GM12872 (cell line): ENCODE measurements at regions not wholly inside any gene's neighbourhood (a gene's known extent, or its start where the extent isn't known, plus 50 kb on each side); places are given as distances from the start of the nearest gene placed in this dataset.

Experiments
- TF ChIP-seq, protein P1 (sequence below): IDR thresholded peaks from 3 replicates; pipeline ENCODE4 v1.5.1; 2011; ENCODE audit warnings: low read depth, mild to moderate bottlenecking, low read length, moderate library complexity; ENCODE audit not compliant: insufficient read depth

- TF ChIP-seq, protein P1, sequence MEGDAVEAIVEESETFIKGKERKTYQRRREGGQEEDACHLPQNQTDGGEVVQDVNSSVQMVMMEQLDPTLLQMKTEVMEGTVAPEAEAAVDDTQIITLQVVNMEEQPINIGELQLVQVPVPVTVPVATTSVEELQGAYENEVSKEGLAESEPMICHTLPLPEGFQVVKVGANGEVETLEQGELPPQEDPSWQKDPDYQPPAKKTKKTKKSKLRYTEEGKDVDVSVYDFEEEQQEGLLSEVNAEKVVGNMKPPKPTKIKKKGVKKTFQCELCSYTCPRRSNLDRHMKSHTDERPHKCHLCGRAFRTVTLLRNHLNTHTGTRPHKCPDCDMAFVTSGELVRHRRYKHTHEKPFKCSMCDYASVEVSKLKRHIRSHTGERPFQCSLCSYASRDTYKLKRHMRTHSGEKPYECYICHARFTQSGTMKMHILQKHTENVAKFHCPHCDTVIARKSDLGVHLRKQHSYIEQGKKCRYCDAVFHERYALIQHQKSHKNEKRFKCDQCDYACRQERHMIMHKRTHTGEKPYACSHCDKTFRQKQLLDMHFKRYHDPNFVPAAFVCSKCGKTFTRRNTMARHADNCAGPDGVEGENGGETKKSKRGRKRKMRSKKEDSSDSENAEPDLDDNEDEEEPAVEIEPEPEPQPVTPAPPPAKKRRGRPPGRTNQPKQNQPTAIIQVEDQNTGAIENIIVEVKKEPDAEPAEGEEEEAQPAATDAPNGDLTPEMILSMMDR = no peak
Measured at GRCh38 chr10:78817804-78818203, 251.0 kb upstream of the ZMIZ1 start.

- TF ChIP-seq, protein P1 = no peak
Measured at GRCh38 chr10:78819361-78820006, 249.3 kb upstream of the ZMIZ1 start.

GRCh38 chr10:78820007-78820362 is 248.8 kb upstream of the ZMIZ1 start:
- TF ChIP-seq, protein P1 = no peak

- TF ChIP-seq, protein P1 = no peak
Measured at GRCh38 chr10:78821052-78821451, 247.7 kb upstream of the ZMIZ1 start.

- TF ChIP-seq, protein P1 = no peak
Measured at GRCh38 chr10:78828647-78829539, 239.9 kb upstream of the ZMIZ1 start.

DNA sequence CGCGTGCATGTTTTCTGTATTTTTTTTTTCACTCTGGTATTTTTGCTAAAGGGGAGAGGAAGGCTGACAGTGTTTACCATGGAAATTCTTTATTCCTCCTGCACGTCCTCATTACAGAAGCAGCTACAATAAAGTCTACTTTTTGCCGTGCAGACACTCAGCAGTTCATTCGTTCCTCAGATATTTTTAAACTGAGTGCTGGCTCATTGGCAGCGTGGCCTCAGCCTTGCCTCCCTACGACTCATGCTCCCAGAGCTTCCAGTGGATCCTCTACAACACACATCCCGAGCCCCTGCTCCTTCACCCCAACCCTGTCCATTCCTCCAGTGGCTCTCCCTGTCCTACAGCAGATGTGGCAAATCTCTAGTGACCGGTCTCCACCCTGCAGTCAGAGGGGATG is 239.2 kb upstream of the ZMIZ1 start:
- TF ChIP-seq, protein P1 = no peak

GRCh38 chr10:78830062-78830975 is 238.4 kb upstream of the ZMIZ1 start:
- TF ChIP-seq, protein P1 = no peak
